Smooth muscle cell (in vitro differentiated cells): ENCODE measurements at regions not wholly inside any gene's neighbourhood (a gene's known extent, or its start where the extent isn't known, plus 50 kb on each side); places are given as distances from the start of the nearest gene placed in this dataset.

Experiments
- DNase-seq: peaks from one replicate; lab custom pipeline; 2025; ENCODE audit not compliant: unreplicated experiment; lab: John Stamatoyannopoulos, UW
- H2AFZ ChIP-seq: fragments of 200-600 bp; sonication (generic); 2 replicates; pipeline ENCODE4 v1.6.0; 2016; ENCODE audit warnings: antibody characterized with exemption, low read depth, mild to moderate bottlenecking
- H3F3A ChIP-seq: fragments of 200-600 bp; sonication (generic); 2 replicates; pipeline ENCODE4 v1.6.0; 2017; ENCODE audit warnings: antibody characterized with exemption, low read depth
- H3K27ac ChIP-seq: fragments of 200-600 bp; sonication (generic); 2 replicates; pipeline ENCODE4 v1.5.1; 2016; ENCODE audit warnings: low read depth, mild to moderate bottlenecking
- H3K27me3 ChIP-seq: fragments of 200-600 bp; sonication (generic); 2 replicates; pipeline ENCODE4 v1.6.1; 2016; ENCODE audit warnings: low read depth, mild to moderate bottlenecking
- H3K36me3 ChIP-seq: fragments of 200-600 bp; sonication (generic); 2 replicates; pipeline ENCODE4 v1.5.1; 2016; ENCODE audit warnings: low read depth
- H3K4me1 ChIP-seq: fragments of 200-600 bp; sonication (generic); 2 replicates; pipeline ENCODE4 v1.5.1; 2016; ENCODE audit warnings: low read depth
- H3K4me2 ChIP-seq: fragments of 200-600 bp; sonication (generic); 2 replicates; pipeline ENCODE4 v1.6.0; 2016; ENCODE audit warnings: mild to moderate bottlenecking
- H3K4me3 ChIP-seq: fragments of 200-600 bp; sonication (generic); 2 replicates; pipeline ENCODE4 v1.5.1; 2016; ENCODE audit warnings: mild to moderate bottlenecking
- H3K79me2 ChIP-seq: fragments of 200-600 bp; sonication (generic); 2 replicates; pipeline ENCODE4 v1.6.0; 2016; ENCODE audit warnings: low read depth, mild to moderate bottlenecking
- H3K9ac ChIP-seq: fragments of 200-600 bp; sonication (generic); 2 replicates; pipeline ENCODE4 v1.6.0; 2016; ENCODE audit warnings: low read depth
- H3K9me3 ChIP-seq: fragments of 200-600 bp; sonication (generic); replicated peaks from 2 replicates; pipeline ENCODE4 v1.5.1; 2016; ENCODE audit warnings: low read depth
- H4K20me1 ChIP-seq: fragments of 200-600 bp; sonication (generic); 2 replicates; pipeline ENCODE4 v1.6.0; 2016; ENCODE audit warnings: low read depth
- WGBS: methylation state at CpG from one replicate; pipeline ENCODE4 v1.1.7; 2016; ENCODE audit warnings: low lambda C conversion rate; 5-methylcytosine and 5-hydroxymethylcytosine counted together
- TF ChIP-seq, protein P1 (sequence below): fragments of 200-600 bp; sonication (generic); IDR thresholded peaks from 2 replicates; pipeline ENCODE4 v1.5.1; 2017; ENCODE audit warnings: borderline replicate concordance, mild to moderate bottlenecking, antibody characterized with exemption; ENCODE audit not compliant: insufficient read depth, poor library complexity, severe bottlenecking

DNA sequence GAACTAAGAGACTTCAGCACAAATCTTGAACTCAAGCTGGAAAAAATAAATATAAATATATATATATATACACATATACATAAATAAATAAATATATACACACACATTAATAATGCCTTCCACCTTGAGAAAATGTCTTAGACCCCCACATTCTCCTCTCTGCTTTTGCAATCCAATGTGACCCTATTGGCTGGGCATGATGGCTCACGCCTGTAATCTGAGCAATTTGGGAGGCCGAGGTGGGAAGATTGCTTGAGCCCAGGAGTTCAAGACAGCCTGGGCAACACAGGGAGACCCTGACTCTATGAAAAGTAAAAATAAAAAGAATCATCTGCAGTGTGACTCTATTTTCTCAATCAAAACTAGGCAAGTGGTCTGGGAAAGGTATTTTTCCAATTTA lies 424.1 kb upstream of the NFE2L3 start:
- Histone ChIP-seq H3F3A (no peaks in the 10 kb centered on the region), H3K27ac (no peak overlapping the region), H3K27me3 (no peaks in the 10 kb centered on the region), H3K4me1 (peaks cover 58% of the 10 kb centered on the region), H3K79me2 (no peaks in the 10 kb centered on the region), H3K4me3 (no peak overlapping the region), H2AFZ (no peak overlapping the region), H3K9me3 (no peaks in the 10 kb centered on the region), H3K36me3 (no peaks in the 10 kb centered on the region), H4K20me1 (no peaks in the 10 kb centered on the region), H3K9ac (no peak overlapping the region), H3K4me2 (no peak overlapping the region)
- DNase-seq = no peak
- TF ChIP-seq, protein P1, sequence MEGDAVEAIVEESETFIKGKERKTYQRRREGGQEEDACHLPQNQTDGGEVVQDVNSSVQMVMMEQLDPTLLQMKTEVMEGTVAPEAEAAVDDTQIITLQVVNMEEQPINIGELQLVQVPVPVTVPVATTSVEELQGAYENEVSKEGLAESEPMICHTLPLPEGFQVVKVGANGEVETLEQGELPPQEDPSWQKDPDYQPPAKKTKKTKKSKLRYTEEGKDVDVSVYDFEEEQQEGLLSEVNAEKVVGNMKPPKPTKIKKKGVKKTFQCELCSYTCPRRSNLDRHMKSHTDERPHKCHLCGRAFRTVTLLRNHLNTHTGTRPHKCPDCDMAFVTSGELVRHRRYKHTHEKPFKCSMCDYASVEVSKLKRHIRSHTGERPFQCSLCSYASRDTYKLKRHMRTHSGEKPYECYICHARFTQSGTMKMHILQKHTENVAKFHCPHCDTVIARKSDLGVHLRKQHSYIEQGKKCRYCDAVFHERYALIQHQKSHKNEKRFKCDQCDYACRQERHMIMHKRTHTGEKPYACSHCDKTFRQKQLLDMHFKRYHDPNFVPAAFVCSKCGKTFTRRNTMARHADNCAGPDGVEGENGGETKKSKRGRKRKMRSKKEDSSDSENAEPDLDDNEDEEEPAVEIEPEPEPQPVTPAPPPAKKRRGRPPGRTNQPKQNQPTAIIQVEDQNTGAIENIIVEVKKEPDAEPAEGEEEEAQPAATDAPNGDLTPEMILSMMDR = no peak
- 85% methylated on average over 2 of the region's 2 CpGs for WGBS

DNA sequence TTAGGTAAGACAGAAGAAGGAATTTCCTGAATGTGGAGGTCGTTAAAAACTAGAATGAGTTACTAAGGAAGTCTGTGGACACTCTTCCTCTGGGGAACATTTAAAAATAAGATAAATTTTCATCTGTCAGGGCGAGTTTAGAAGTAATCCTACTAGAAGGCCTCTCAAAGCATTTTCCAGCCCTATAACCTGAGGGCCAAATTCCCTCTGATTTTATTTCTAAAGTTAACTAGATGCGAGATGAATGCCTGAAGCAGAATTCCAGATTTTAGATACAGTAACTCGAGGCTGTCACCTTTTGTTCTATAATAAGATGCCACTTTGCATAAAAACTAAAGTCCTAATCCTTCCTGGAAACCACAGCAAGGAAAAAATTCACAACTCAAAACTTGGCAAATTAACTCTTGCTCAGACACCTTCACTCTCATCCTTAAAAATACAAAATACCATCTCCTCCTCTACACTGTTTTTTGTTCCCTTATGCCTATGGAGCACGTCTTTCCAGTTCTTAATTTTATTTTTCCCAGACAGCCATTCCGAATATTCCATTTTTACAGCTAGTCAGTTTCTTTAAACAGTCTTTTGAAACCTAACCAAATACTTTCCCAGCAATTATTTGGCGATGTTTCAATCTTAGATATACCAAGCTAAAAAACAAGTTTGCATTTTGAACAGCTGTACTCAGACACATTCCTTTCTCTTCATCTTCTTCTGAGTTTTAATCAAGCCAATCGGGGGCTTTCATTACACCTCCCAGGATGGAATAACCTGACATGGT lies 420.7 kb upstream of the NFE2L3 start:
- H3K36me3 ChIP-seq = no peaks in the 10 kb centered on the region
- H3K4me2 ChIP-seq = no peak overlapping the region
- H3K4me3 ChIP-seq = no peak overlapping the region
- no peaks in the 10 kb centered on the region for H3K79me2 ChIP-seq
- no peaks in the 10 kb centered on the region for H4K20me1 ChIP-seq
- H3K4me1 ChIP-seq = peaks cover 40% of the 10 kb centered on the region
- WGBS = 53% methylated on average over 8 of the region's 8 CpGs
- H3K9ac ChIP-seq = no peak overlapping the region
- H2AFZ ChIP-seq = no peak overlapping the region
- no peak overlapping the region for H3K27ac ChIP-seq
- no peak for DNase-seq
- TF ChIP-seq, protein P1 = no peak
- no peaks in the 10 kb centered on the region for H3K27me3 ChIP-seq
- no peaks in the 10 kb centered on the region for H3F3A ChIP-seq
- H3K9me3 ChIP-seq = no peaks in the 10 kb centered on the region

DNA sequence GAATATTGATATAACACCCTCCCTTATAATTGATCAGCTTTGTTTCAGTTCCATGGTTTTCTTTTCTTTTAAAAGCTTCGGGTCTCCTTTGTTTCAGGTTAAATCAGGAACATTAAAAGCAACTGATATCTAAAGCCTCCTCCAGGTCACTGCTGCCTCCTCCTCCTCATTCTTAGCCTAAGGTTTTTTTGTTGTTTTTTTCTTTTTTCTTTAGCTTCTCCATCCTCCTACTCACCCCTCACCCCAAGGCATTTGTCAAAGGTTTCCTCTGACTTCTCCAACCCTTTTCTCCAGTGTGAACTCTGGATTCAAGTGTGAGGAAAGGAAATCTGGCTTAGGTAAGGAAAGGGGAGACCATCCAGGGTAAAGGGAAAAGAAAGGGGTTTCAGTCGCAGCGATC lies 420.2 kb upstream of the NFE2L3 start:
- no peak for DNase-seq
- 95% methylated on average over 3 of the region's 3 CpGs for WGBS
- H2AFZ ChIP-seq = no peak overlapping the region
- peaks cover 35% of the 10 kb centered on the region for H3K4me1 ChIP-seq
- H3K9ac ChIP-seq = no peak overlapping the region
- H3K27me3 ChIP-seq = no peaks in the 10 kb centered on the region
- H3K4me3 ChIP-seq = no peak overlapping the region
- TF ChIP-seq, protein P1 = no peak
- no peaks in the 10 kb centered on the region for H3K79me2 ChIP-seq
- no peak overlapping the region for H3K4me2 ChIP-seq
- no peaks in the 10 kb centered on the region for H4K20me1 ChIP-seq
- no peaks in the 10 kb centered on the region for H3K9me3 ChIP-seq
- H3F3A ChIP-seq = no peaks in the 10 kb centered on the region
- H3K27ac ChIP-seq = no peak overlapping the region
- H3K36me3 ChIP-seq = no peaks in the 10 kb centered on the region

DNA sequence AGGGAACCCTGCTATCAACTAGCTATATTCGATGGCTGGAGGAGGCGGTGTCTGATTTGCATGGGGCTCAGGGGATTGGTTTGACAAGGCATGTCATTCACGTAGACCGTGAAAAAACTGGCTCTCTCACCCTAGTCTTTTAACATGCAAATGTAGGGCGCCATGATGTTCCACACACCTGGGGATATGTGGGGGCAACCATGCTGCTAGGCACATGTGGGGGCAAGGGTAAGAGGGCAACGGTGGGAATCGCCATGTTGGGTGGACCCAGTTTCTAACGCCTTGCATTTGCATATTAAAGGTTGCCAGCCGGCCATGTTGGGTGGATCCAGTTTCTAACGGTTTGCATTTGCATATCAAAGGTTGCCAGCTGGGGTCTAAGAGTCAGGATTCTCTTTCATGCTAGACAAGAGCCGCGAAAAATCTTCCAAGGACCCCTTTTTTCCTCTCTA lies 419.2 kb upstream of the NFE2L3 start:
- no peaks in the 10 kb centered on the region for H3F3A ChIP-seq
- DNase-seq = no peak
- no peak overlapping the region for H3K4me3 ChIP-seq
- WGBS = 54% methylated on average over 12 of the region's 12 CpGs
- no peaks in the 10 kb centered on the region for H3K79me2 ChIP-seq
- no peaks in the 10 kb centered on the region for H3K36me3 ChIP-seq
- H3K9me3 ChIP-seq = no peaks in the 10 kb centered on the region
- H3K4me1 ChIP-seq = peaks cover 27% of the 10 kb centered on the region
- H4K20me1 ChIP-seq = no peaks in the 10 kb centered on the region
- TF ChIP-seq, protein P1 = no peak
- H3K27ac ChIP-seq = no peak overlapping the region
- H3K4me2 ChIP-seq = no peak overlapping the region
- no peak overlapping the region for H2AFZ ChIP-seq
- H3K27me3 ChIP-seq = no peaks in the 10 kb centered on the region
- no peak overlapping the region for H3K9ac ChIP-seq
